ENCODE measurements at regions not wholly inside any gene's neighbourhood (a gene's known extent, or its start where the extent isn't known, plus 50 kb on each side); places are given as distances from the start of the nearest gene placed in this dataset.
"Not testable (repeated sequence)": the region's sequence is repeated elsewhere in the genome, so short reads cannot be mapped to it uniquely, and the experiment has no call there.

GRCh38 chr10:47626975-47627374 is 103.5 kb upstream of the AGAP9 start:
- not testable (repeated sequence) for TF ChIP-seq FOXP4 (CRISPR knock-in tag; IDR thresholded peaks at IDR 0.05); CTCF (IDR thresholded peaks at IDR 0.05); SP1 (CRISPR knock-in tag; conservative IDR thresholded peaks at IDR 0.05); ATF6 (CRISPR knock-in tag; IDR thresholded peaks at IDR 0.05); NR2C2 (CRISPR knock-in tag; IDR thresholded peaks at IDR 0.05); PRDM15 (CRISPR knock-in tag; IDR thresholded peaks at IDR 0.05); GABPB1 (CRISPR knock-in tag; IDR thresholded peaks at IDR 0.05); ATF3 (CRISPR knock-in tag; conservative IDR thresholded peaks at IDR 0.05); OVOL2 (CRISPR knock-in tag; IDR thresholded peaks at IDR 0.05; ENCODE audit: borderline replicate concordance); ZBTB21 (CRISPR knock-in tag; IDR thresholded peaks at IDR 0.05; ENCODE audit: borderline replicate concordance); JUN (CRISPR knock-in tag; IDR thresholded peaks at IDR 0.05); ZNF425 (CRISPR knock-in tag; conservative IDR thresholded peaks at IDR 0.05); MAX (CRISPR knock-in tag; IDR thresholded peaks at IDR 0.05); TCF7 (CRISPR knock-in tag; IDR thresholded peaks at IDR 0.05; ENCODE audit: low read depth)
